Right lobe of liver (tissue), 6 donors: ENCODE measurements at regions not wholly inside any gene's neighbourhood (a gene's known extent, or its start where the extent isn't known, plus 50 kb on each side); places are given as distances from the start of the nearest gene placed in this dataset.

Experiments used
- ATAC-seq, 4 donors: fragments of 200-7000 bp; cut with Tn5 transposase; one replicate each; pipeline ENCODE4 v1.9.1; 2020; ENCODE audit warnings: mild to moderate bottlenecking in 4 of 4, moderate library complexity in 4 of 4
- DNase-seq, 3 donors: peaks; one replicate each; pipeline ENCODE4 v3.0.0-alpha.2; 2020
- H3K27ac ChIP-seq, 3 donors: fragments of 200-600 bp; one replicate each; pipeline ENCODE4 v1.8.0; 2022
- H3K27me3 ChIP-seq, 2 donors: fragments of 200-600 bp; one replicate each; pipeline ENCODE4 v1.8.0; 2022
- H3K36me3 ChIP-seq, 4 donors: fragments of 200-600 bp; sonication (generic) in 1 of 4; one replicate each; pipeline versions ENCODE4 v1.5.1 to v1.8.0; 2017 to 2022; ENCODE audit warnings: control low read depth in 1 of 4
- H3K4me1 ChIP-seq, 4 donors: fragments of 200-600 bp; sonication (generic) in 1 of 4; one replicate each; pipeline versions ENCODE4 v1.5.1 to v1.8.0; 2017 to 2022; ENCODE audit warnings: control low read depth in 1 of 4
- H3K4me3 ChIP-seq, 3 donors: fragments of 200-600 bp; one replicate each; pipeline ENCODE4 v1.8.0; 2022
- H3K9me3 ChIP-seq, 4 donors: fragments of 200-600 bp; sonication (generic) in 1 of 4; one replicate each; pipeline versions ENCODE4 v1.5.1 to v1.8.0; 2017 to 2022; ENCODE audit warnings: control low read depth in 1 of 4
- CTCF ChIP-seq, 4 donors: fragments of 200-600 bp in 3 of 4; fragments of 450-650 bp in 1 of 4; IDR thresholded peaks; one replicate each; pipeline versions ENCODE4 v1.5.1 to v1.8.0; 2016 to 2022; ENCODE audit warnings: antibody characterized with exemption in 4 of 4, mild to moderate bottlenecking in 2 of 4
- POLR2A ChIP-seq: fragments of 450-650 bp; IDR thresholded peaks from one replicate; pipeline ENCODE4 v1.6.1; 2017; ENCODE audit warnings: antibody characterized with exemption, mild to moderate bottlenecking
- WGBS: methylation state at CpG from one replicate; pipeline ENCODE4 v1.1.6; 2018; ENCODE audit warnings: low coverage, low lambda C conversion rate; ENCODE audit not compliant: insufficient coverage; ENCODE audit errors: missing lambda C conversion rate; 5-methylcytosine and 5-hydroxymethylcytosine counted together
- intact Hi-C, 2 donors: fragments of 100-400 bp; cut with DNase I; formaldehyde crosslinking; loops; one replicate each; pipeline versions ENCODE4 v1.11.2 to v1.14.1; 2022
- donor health status: DM: no; HTN: yes; CAD: no.
- donor health status: DM: no; HTN: no; CAD: no.
- donor health status: DM: no; HTN: no; CAD: no.
- donor health status: DM: no; HTN: yes; CAD: no.
- donor health status: DM: no; HTN: yes; CAD: no.

GRCh38 chr18:22789600-22789999, 143.5 kb upstream of the RBBP8 start:
- no peak overlapping the region for H3K27ac ChIP-seq
- intact Hi-C loops = no loop called here
- no peak overlapping the region for H3K4me3 ChIP-seq
- H3K36me3 ChIP-seq = no peaks in the 10 kb centered on the region
- no peaks in the 10 kb centered on the region for H3K27me3 ChIP-seq
- TF ChIP-seq POLR2A (no peak), CTCF (IDR thresholded peaks at IDR 0.05) (no peak)
- H3K4me1 ChIP-seq = no peaks in the 10 kb centered on the region
- 85% methylated on average over 5 of the region's 5 CpGs for WGBS
- ATAC-seq (no peak), DNase-seq (no peak)
- H3K9me3 ChIP-seq = no peaks in the 10 kb centered on the region

GRCh38 chr18:22790545-22791309, 142.4 kb upstream of the RBBP8 start:
- WGBS = 43% methylated on average over 4 of the region's 4 CpGs
- H3K9me3 ChIP-seq = no peaks in the 10 kb centered on the region

DNA sequence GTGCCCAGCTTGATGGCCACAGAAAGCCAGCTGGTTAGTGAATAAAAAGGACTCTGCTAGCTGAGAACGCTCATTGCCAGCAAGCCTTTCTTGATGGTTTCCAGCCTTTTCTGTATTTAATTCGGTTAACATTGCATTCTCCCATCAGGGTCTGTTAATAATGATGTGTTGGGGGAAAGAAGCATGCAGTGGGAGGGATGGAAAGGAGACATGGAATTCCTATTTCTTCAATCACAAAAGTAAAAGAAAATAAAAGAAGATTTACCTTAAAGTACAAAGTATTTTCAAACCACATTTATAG, 141.9 kb upstream of the RBBP8 start:
- no peaks in the 10 kb centered on the region for H3K27me3 ChIP-seq
- 72% methylated on average over 2 of the region's 2 CpGs for WGBS
- no peaks in the 10 kb centered on the region for H3K4me1 ChIP-seq
- H3K27ac ChIP-seq = no peak overlapping the region
- TF ChIP-seq CTCF (IDR thresholded peaks at IDR 0.05) = no peak
- no peak for TF ChIP-seq POLR2A
- DNase-seq = no peak
- no peaks in the 10 kb centered on the region for H3K36me3 ChIP-seq
- H3K4me3 ChIP-seq = no peak overlapping the region
- ATAC-seq = no peak
- intact Hi-C loops = no loop called here
- no peaks in the 10 kb centered on the region for H3K9me3 ChIP-seq

More at GRCh38 chr18:22790545-22791309, 142.4 kb upstream of the RBBP8 start:
- no peak overlapping the region for H3K4me3 ChIP-seq
- no peak overlapping the region for H3K27ac ChIP-seq
- intact Hi-C loops = no loop called here
- no peaks in the 10 kb centered on the region for H3K27me3 ChIP-seq
- ATAC-seq (no peak), DNase-seq (no peak)
- H3K4me1 ChIP-seq = no peaks in the 10 kb centered on the region
- H3K36me3 ChIP-seq = no peaks in the 10 kb centered on the region
- TF ChIP-seq CTCF (IDR thresholded peaks at IDR 0.05) (no peak), POLR2A (no peak)

GRCh38 chr18:22796113-22796512, 137.0 kb upstream of the RBBP8 start:
- TF ChIP-seq CTCF (IDR thresholded peaks at IDR 0.05) (no peak), POLR2A (no peak)
- Histone ChIP-seq H3K36me3 (no peaks in the 10 kb centered on the region), H3K4me3 (no peak overlapping the region), H3K27me3 (no peaks in the 10 kb centered on the region), H3K9me3 (no peaks in the 10 kb centered on the region), H3K27ac (no peak overlapping the region), H3K4me1 (peaks cover 0 to 3% (median 0%) of the 10 kb centered on the region in 4 donors)
- DNase-seq (no peak), ATAC-seq (peak in 1 of 4 donors; percentile 64)
- WGBS = 73% methylated on average over 4 of the region's 4 CpGs
- intact Hi-C loops = no loop called here

DNA sequence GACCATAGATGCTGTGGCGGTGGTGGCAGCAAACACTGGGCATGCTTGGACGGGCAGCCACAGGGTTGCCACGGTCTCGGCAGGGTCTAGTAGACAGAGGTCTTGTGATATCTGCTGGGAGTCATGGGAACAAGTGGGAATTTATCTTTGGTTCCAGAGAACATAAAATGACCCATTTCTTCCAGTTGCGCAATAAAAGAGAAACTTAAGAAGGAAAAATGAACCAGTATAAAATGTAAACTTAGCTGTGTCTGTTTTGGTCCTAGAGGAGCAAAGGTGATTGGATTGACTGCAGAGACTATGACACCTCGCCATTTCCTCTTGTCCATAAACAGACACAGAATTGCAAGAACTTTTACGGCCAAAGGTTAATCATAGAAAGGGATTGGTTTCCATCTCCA, 132.6 kb upstream of the RBBP8 start:
- Histone ChIP-seq H3K4me1 (peaks cover 0 to 3% (median 0%) of the 10 kb centered on the region in 4 donors), H3K36me3 (no peaks in the 10 kb centered on the region), H3K27me3 (no peaks in the 10 kb centered on the region), H3K4me3 (no peak overlapping the region), H3K27ac (no peak overlapping the region), H3K9me3 (no peaks in the 10 kb centered on the region)
- TF ChIP-seq POLR2A = no peak
- peak in 1 of 4 donors; percentile 17 for ATAC-seq
- intact Hi-C loops = no loop called here
- 70% methylated on average over 7 of the region's 7 CpGs for WGBS
- DNase-seq = no peak
